GM12878 (cell line): ENCODE measurements at regions not wholly inside any gene's neighbourhood (a gene's known extent, or its start where the extent isn't known, plus 50 kb on each side); places are given as distances from the start of the nearest gene placed in this dataset.

Experiments used
- ATAC-seq: fragments of 200-7000 bp; cut with Tn5 transposase; 3 replicates; pipeline ENCODE4 v1.9.1; 2020; ENCODE audit warnings: mild to moderate bottlenecking, moderate library complexity
- BruUV-seq: library from RNA; stranded (reverse); fragments of 400-500 nt; replicated peaks from 2 replicates; lab custom pipeline; 2021; lab: Mats Ljungman, UMichigan
- CTCF ChIA-PET: fragments of 300-600 bp; sonication (Branson Sonifier 250); formaldehyde crosslinking; extraction: SDS; loops from one replicate; lab custom pipeline; 2021; ENCODE audit warnings: inconsistent platforms; lab: Yijun Ruan, JAX
- POLR2A ChIA-PET: fragments of 350-600 bp; formaldehyde crosslinking; extraction: SDS; loops from one replicate; lab custom pipeline; 2021; ENCODE audit warnings: inconsistent platforms; lab: Charles Lee
- RAD21 ChIA-PET: fragments of 300-600 bp; sonication (Branson Sonifier 250); formaldehyde crosslinking; loops from one replicate; lab custom pipeline; 2023; ENCODE audit warnings: antibody characterized with exemption; ENCODE audit not compliant: unreplicated experiment; lab: Charles Lee
- SMC1A ChIA-PET: fragments of 300-600 bp; sonication (Branson Sonifier 250); formaldehyde crosslinking; loops from one replicate; lab custom pipeline; 2023; ENCODE audit not compliant: unreplicated experiment, uncharacterized antibody; lab: Charles Lee
- DNase-seq: peaks from one replicate; pipeline ENCODE4 v3.0.0-alpha.2; 2011; ENCODE audit warnings: low read depth, low spot score
- FAIRE-seq: peaks from 3 replicates; lab custom pipeline; 2011; peaks lifted over from hg19 to GRCh38; lab: Jason Lieb, UNC
- H2AFZ ChIP-seq: 2 replicates; pipeline ENCODE4 v1.6.0; 2011; ENCODE audit warnings: low read depth, low read length, control low read depth; ENCODE audit not compliant: control insufficient read depth
- H3K27ac ChIP-seq: 2 replicates; pipeline ENCODE4 v1.5.1; 2011; ENCODE audit warnings: control low read depth; ENCODE audit not compliant: control insufficient read depth, insufficient read depth
- H3K27me3 ChIP-seq, 2 experiments: replicated peaks in 1 of 2; 2 replicates each; pipeline versions ENCODE4 v1.6.0 to v1.6.1; 2011; ENCODE audit warnings: low read length in 1 of 2; ENCODE audit not compliant: control insufficient read depth in 2 of 2, insufficient read depth in 2 of 2
- H3K36me3 ChIP-seq, 2 experiments: 2 replicates each; pipeline ENCODE4 v1.5.1; 2011; ENCODE audit warnings: low read length in 1 of 2; ENCODE audit not compliant: control insufficient read depth in 2 of 2, insufficient read depth in 2 of 2
- H3K4me1 ChIP-seq: 2 replicates; pipeline ENCODE4 v1.6.1; 2011; ENCODE audit warnings: mild to moderate bottlenecking, low read length, moderate library complexity, mixed read lengths; ENCODE audit not compliant: control insufficient read depth, insufficient read depth
- H3K4me2 ChIP-seq: 2 replicates; pipeline ENCODE4 v1.6.0; 2011; ENCODE audit warnings: control low read depth; ENCODE audit not compliant: control insufficient read depth, insufficient read depth
- H3K4me3 ChIP-seq: fragments of 200-600 bp; sonication (generic); 2 replicates; pipeline ENCODE4 v1.5.1; 2016
- H3K79me2 ChIP-seq: 2 replicates; pipeline ENCODE4 v1.6.0; 2011; ENCODE audit warnings: low read length; ENCODE audit not compliant: control insufficient read depth, insufficient read depth
- H3K9ac ChIP-seq: 2 replicates; pipeline ENCODE4 v1.8.0; 2011; ENCODE audit warnings: low read length, control low read depth, mixed read lengths; ENCODE audit not compliant: control insufficient read depth, insufficient read depth
- H3K9me3 ChIP-seq: replicated peaks from 3 replicates; pipeline ENCODE4 v1.5.1; 2011; ENCODE audit warnings: mild to moderate bottlenecking, low read length; ENCODE audit not compliant: control insufficient read depth, insufficient read depth
- H4K20me1 ChIP-seq: 2 replicates; pipeline ENCODE4 v1.6.0; 2011; ENCODE audit not compliant: control insufficient read depth, insufficient read depth
- CEBPZ ChIP-seq: fragments of 150-350 bp; IDR thresholded peaks from 2 replicates; pipeline ENCODE4 v1.6.1; 2016; ENCODE audit warnings: low read depth, low read length
- MLLT1 ChIP-seq: fragments of 450-650 bp; IDR thresholded peaks from 2 replicates; pipeline ENCODE4 v1.6.1; 2016; ENCODE audit warnings: mild to moderate bottlenecking
- NKRF ChIP-seq: fragments of 450-650 bp; conservative IDR thresholded peaks from 2 replicates; pipeline ENCODE4 v1.6.1; 2017; ENCODE audit warnings: mild to moderate bottlenecking, moderate library complexity
- POLR2AphosphoS2 ChIP-seq: IDR thresholded peaks from 2 replicates; pipeline ENCODE4 v1.6.1; 2011; ENCODE audit warnings: low read depth, mild to moderate bottlenecking, low read length, improper control_type of control experiment, moderate library complexity
- PRDM15 ChIP-seq: fragments of 450-650 bp; formaldehyde crosslinking; IDR thresholded peaks from 2 replicates; pipeline ENCODE4 v1.4.0; 2020; ENCODE audit warnings: mild to moderate bottlenecking, moderate library complexity
- RELB ChIP-seq: fragments of 450-650 bp; IDR thresholded peaks from 2 replicates; pipeline ENCODE4 v1.6.1; 2017; ENCODE audit warnings: low read depth, mild to moderate bottlenecking, moderate library complexity
- RFX5 ChIP-seq: IDR thresholded peaks from 2 replicates; pipeline ENCODE4 v1.6.1; 2011; ENCODE audit warnings: low read depth, low read length, improper control_type of control experiment
- SMAD1 ChIP-seq: fragments of 450-650 bp; IDR thresholded peaks from 2 replicates; pipeline ENCODE4 v1.6.1; 2018; ENCODE audit warnings: mild to moderate bottlenecking, low read depth; ENCODE audit not compliant: partially characterized antibody
- TCF7 ChIP-seq: IDR thresholded peaks from 2 replicates; pipeline ENCODE4 v1.6.1; 2014; ENCODE audit warnings: antibody characterized with exemption, borderline replicate concordance
- ZBED1 ChIP-seq: IDR thresholded peaks from 2 replicates; pipeline ENCODE4 v1.6.1; 2016; ENCODE audit warnings: borderline replicate concordance
- WGBS: methylation state at CpG from one replicate; pipeline ENCODE4 v1.1.6; 2016; ENCODE audit warnings: low lambda C conversion rate; ENCODE audit not compliant: insufficient replicate concordance, insufficient coverage; ENCODE audit errors: missing lambda C conversion rate; 5-methylcytosine and 5-hydroxymethylcytosine counted together
- in situ Hi-C: fragments of 300-500 bp; cut with MboI; formaldehyde crosslinking; loops from 9 replicates; pipeline ENCODE4 v1.14.3; 2018; ENCODE audit warnings: mixed read lengths
- intact Hi-C: fragments of 100-400 bp; cut with micrococcal nuclease; formaldehyde crosslinking; loops from one replicate; pipeline ENCODE4 v1.14.2; 2022; ENCODE audit not compliant: unreplicated experiment

- CTCF ChIA-PET: interaction anchor here (0.6 kb wide), 1 partner anchor 62 kb away, joined by 3 read pairs; no protein-coding TSS in a partner anchor
- SMC1A ChIA-PET: interaction anchor here (1.1 kb wide), 1 partner anchor 67 kb away, joined by 3 read pairs; no protein-coding TSS in a partner anchor
- Histone ChIP-seq H3K4me1 (no peaks in the 10 kb centered on the region), H4K20me1 (no peaks in the 10 kb centered on the region), H3K36me3 (no peaks in the 10 kb centered on the region), H3K4me3 (no peak overlapping the region), H3K79me2 (no peaks in the 10 kb centered on the region), H3K27me3 (no peaks in the 10 kb centered on the region), H3K9ac (no peak overlapping the region), H2AFZ (no peak overlapping the region), H3K9me3 (no peaks in the 10 kb centered on the region), H3K27ac (no peak overlapping the region), H3K4me2 (no peak overlapping the region)
- RAD21 ChIA-PET: no interaction called here
- BruUV-seq: no TSS peak
- in situ Hi-C loops (no loop called here), intact Hi-C loops (no loop called here)
- no peak for ATAC-seq
- no peak for DNase-seq
- POLR2A ChIA-PET: no interaction called here
- WGBS: 61% methylated on average over 11 of the region's 11 CpGs
- no peak for FAIRE-seq
- TF ChIP-seq NKRF (no peak), SMAD1 (no peak), RELB (no peak), CEBPZ (no peak), PRDM15 (no peak), TCF7 (no peak), POLR2AphosphoS2 (no peak), RFX5 (no peak), ZBED1 (no peak), MLLT1 (no peak)
These were observed 154.4 kb upstream of the MKLN1 start for GRCh38 chr7:131173145-131173890.
